Tibial nerve (tissue), 4 donors: ENCODE measurements at regions not wholly inside any gene's neighbourhood (a gene's known extent, or its start where the extent isn't known, plus 50 kb on each side); places are given as distances from the start of the nearest gene placed in this dataset.

ENCODE experiments used
- DNase-seq, 2 donors: peaks; one replicate each; pipeline ENCODE4 v3.0.0-alpha.2; 2019; ENCODE audit warnings: low spot score in 2 of 2
- H3K27ac ChIP-seq, 4 donors: fragments of 200-600 bp; sonication (generic) in 3 of 4; one replicate each; pipeline ENCODE4 v1.5.1; 2017 to 2019; ENCODE audit warnings: mild to moderate bottlenecking in 1 of 4
- H3K27me3 ChIP-seq, 2 donors: fragments of 200-600 bp; sonication (generic) in 1 of 2; one replicate each; pipeline versions ENCODE4 v1.5.1 to v1.6.0; 2017 to 2019
- H3K36me3 ChIP-seq, 3 donors: fragments of 200-600 bp; sonication (generic); one replicate each; pipeline ENCODE4 v1.5.1; 2018 to 2019
- H3K4me1 ChIP-seq, 4 donors: fragments of 200-600 bp; sonication (generic) in 3 of 4; one replicate each; pipeline ENCODE4 v1.5.1; 2017 to 2019
- H3K4me3 ChIP-seq, 4 donors: fragments of 200-600 bp; sonication (generic) in 3 of 4; one replicate each; pipeline ENCODE4 v1.5.1; 2017 to 2019; ENCODE audit warnings: mild to moderate bottlenecking in 1 of 4, moderate library complexity in 1 of 4
- H3K9me3 ChIP-seq, 4 donors: fragments of 200-600 bp; sonication (generic) in 3 of 4; one replicate each; pipeline ENCODE4 v1.5.1; 2017 to 2019
- CTCF ChIP-seq, 5 experiments: fragments of 200-600 bp in 3 of 5; fragments of 450-650 bp in 2 of 5; sonication (generic) in 3 of 5; IDR thresholded peaks; one replicate each; pipeline ENCODE4 v1.5.1; 2016 to 2019; ENCODE audit warnings: antibody characterized with exemption in 5 of 5, mild to moderate bottlenecking in 3 of 5, moderate library complexity in 2 of 5
- EP300 ChIP-seq, 2 donors: sonication (generic); formaldehyde crosslinking; IDR thresholded peaks; one replicate each; pipeline ENCODE4 v1.6.1; 2017; ENCODE audit warnings: antibody characterized with exemption in 2 of 2, mild to moderate bottlenecking in 1 of 2
- POLR2A ChIP-seq, 2 donors: fragments of 450-650 bp; IDR thresholded peaks; one replicate each; pipeline ENCODE4 v1.6.1; 2017; ENCODE audit warnings: antibody characterized with exemption in 2 of 2, mild to moderate bottlenecking in 2 of 2, moderate library complexity in 2 of 2
- WGBS, 2 donors: methylation state at CpG; one replicate each; pipeline ENCODE4 v1.1.5; 2018; 5-methylcytosine and 5-hydroxymethylcytosine counted together

GRCh38 chr2:173792741-173793140 lies 172.4 kb downstream of the SP3 start:
- no peaks in the 10 kb centered on the region for H3K4me1 ChIP-seq
- TF ChIP-seq POLR2A (IDR thresholded peaks at IDR 0.05) = no peak
- TF ChIP-seq EP300 (IDR thresholded peaks at IDR 0.05) = no peak
- TF ChIP-seq CTCF (IDR thresholded peaks at IDR 0.05) = no peak
- no peaks in the 10 kb centered on the region for H3K27me3 ChIP-seq
- no peaks in the 10 kb centered on the region for H3K36me3 ChIP-seq
- no peaks in the 10 kb centered on the region for H3K9me3 ChIP-seq
- WGBS, 2 donors = 55 to 68% methylated on average over 3 of the region's 3 CpGs
- DNase-seq = no peak
- H3K27ac ChIP-seq = no peak overlapping the region
- no peak overlapping the region for H3K4me3 ChIP-seq

- Histone ChIP-seq H3K9me3 (no peaks in the 10 kb centered on the region), H3K4me3 (no peak overlapping the region), H3K4me1 (no peaks in the 10 kb centered on the region), H3K27me3 (no peaks in the 10 kb centered on the region), H3K27ac (no peak overlapping the region), H3K36me3 (no peaks in the 10 kb centered on the region)
- TF ChIP-seq CTCF (IDR thresholded peaks at IDR 0.05) (no peak), POLR2A (IDR thresholded peaks at IDR 0.05) (no peak), EP300 (IDR thresholded peaks at IDR 0.05) (no peak)
- DNase-seq = no peak
- 76 to 78% methylated on average over 12 of the region's 12 CpGs for WGBS, 2 donors
These were observed 171.2 kb downstream of the SP3 start for GRCh38 chr2:173793709-173794565.

- H3K4me3 ChIP-seq = no peak overlapping the region
- no peaks in the 10 kb centered on the region for H3K27me3 ChIP-seq
- H3K36me3 ChIP-seq = no peaks in the 10 kb centered on the region
- H3K4me1 ChIP-seq = no peaks in the 10 kb centered on the region
- no peak for DNase-seq
- no peak overlapping the region for H3K27ac ChIP-seq
- no peak for TF ChIP-seq EP300 (IDR thresholded peaks at IDR 0.05)
- TF ChIP-seq POLR2A (IDR thresholded peaks at IDR 0.05) = no peak
- TF ChIP-seq CTCF (IDR thresholded peaks at IDR 0.05) = no peak
- 74 to 81% methylated on average over 4 of the region's 4 CpGs for WGBS, 2 donors
- no peaks in the 10 kb centered on the region for H3K9me3 ChIP-seq
These were observed 167.4 kb downstream of the SP3 start for GRCh38 chr2:173797586-173798263.

GRCh38 chr2:173802518-173802917 lies 162.7 kb downstream of the SP3 start:
- Histone ChIP-seq H3K4me3 (no peak overlapping the region), H3K36me3 (no peaks in the 10 kb centered on the region), H3K27me3 (no peaks in the 10 kb centered on the region), H3K9me3 (peaks cover 0 to 4% (median 0%) of the 10 kb centered on the region in 4 donors), H3K27ac (no peak overlapping the region), H3K4me1 (no peaks in the 10 kb centered on the region)
- no peak for TF ChIP-seq POLR2A (IDR thresholded peaks at IDR 0.05)
- no peak for TF ChIP-seq EP300 (IDR thresholded peaks at IDR 0.05)
- TF ChIP-seq CTCF (IDR thresholded peaks at IDR 0.05) = no peak
- DNase-seq = no peak

GRCh38 chr2:173803449-173803848 lies 161.7 kb downstream of the SP3 start:
- no peak for DNase-seq

More at GRCh38 chr2:173803449-173803848, 161.7 kb downstream of the SP3 start:
- Histone ChIP-seq H3K27ac (no peak overlapping the region), H3K36me3 (no peaks in the 10 kb centered on the region), H3K9me3 (peaks cover 0 to 10% (median 0%) of the 10 kb centered on the region in 4 donors), H3K27me3 (no peaks in the 10 kb centered on the region), H3K4me1 (no peaks in the 10 kb centered on the region), H3K4me3 (no peak overlapping the region)
- TF ChIP-seq CTCF (IDR thresholded peaks at IDR 0.05) (no peak), EP300 (IDR thresholded peaks at IDR 0.05) (no peak), POLR2A (IDR thresholded peaks at IDR 0.05) (no peak)
- WGBS, 2 donors = 95 to 100% methylated on average over 1 of the region's 1 CpG
